GM12878 (cell line): ENCODE measurements at regions not wholly inside any gene's neighbourhood (a gene's known extent, or its start where the extent isn't known, plus 50 kb on each side); places are given as distances from the start of the nearest gene placed in this dataset.

Experiments
- ATAC-seq: fragments of 200-7000 bp; cut with Tn5 transposase; 3 replicates; pipeline ENCODE4 v1.9.1; 2020; ENCODE audit warnings: mild to moderate bottlenecking, moderate library complexity
- BruUV-seq: library from RNA; stranded (reverse); fragments of 400-500 nt; replicated peaks from 2 replicates; lab custom pipeline; 2021; lab: Mats Ljungman, UMichigan
- CTCF ChIA-PET: fragments of 300-600 bp; sonication (Branson Sonifier 250); formaldehyde crosslinking; extraction: SDS; loops from one replicate; lab custom pipeline; 2021; ENCODE audit warnings: inconsistent platforms; lab: Yijun Ruan, JAX
- POLR2A ChIA-PET: fragments of 350-600 bp; formaldehyde crosslinking; extraction: SDS; loops from one replicate; lab custom pipeline; 2021; ENCODE audit warnings: inconsistent platforms; lab: Charles Lee
- RAD21 ChIA-PET: fragments of 300-600 bp; sonication (Branson Sonifier 250); formaldehyde crosslinking; loops from one replicate; lab custom pipeline; 2023; ENCODE audit warnings: antibody characterized with exemption; ENCODE audit not compliant: unreplicated experiment; lab: Charles Lee
- SMC1A ChIA-PET: fragments of 300-600 bp; sonication (Branson Sonifier 250); formaldehyde crosslinking; loops from one replicate; lab custom pipeline; 2023; ENCODE audit not compliant: unreplicated experiment, uncharacterized antibody; lab: Charles Lee
- DNase-seq: peaks from one replicate; pipeline ENCODE4 v3.0.0-alpha.2; 2011; ENCODE audit warnings: low read depth, low spot score
- FAIRE-seq: peaks from 3 replicates; lab custom pipeline; 2011; peaks lifted over from hg19 to GRCh38; lab: Jason Lieb, UNC
- H2AFZ ChIP-seq: 2 replicates; pipeline ENCODE4 v1.6.0; 2011; ENCODE audit warnings: low read depth, low read length, control low read depth; ENCODE audit not compliant: control insufficient read depth
- H3K27ac ChIP-seq: 2 replicates; pipeline ENCODE4 v1.5.1; 2011; ENCODE audit warnings: control low read depth; ENCODE audit not compliant: control insufficient read depth, insufficient read depth
- H3K27me3 ChIP-seq, 2 experiments: replicated peaks in 1 of 2; 2 replicates each; pipeline versions ENCODE4 v1.6.0 to v1.6.1; 2011; ENCODE audit warnings: low read length in 1 of 2; ENCODE audit not compliant: control insufficient read depth in 2 of 2, insufficient read depth in 2 of 2
- H3K36me3 ChIP-seq, 2 experiments: 2 replicates each; pipeline ENCODE4 v1.5.1; 2011; ENCODE audit warnings: low read length in 1 of 2; ENCODE audit not compliant: control insufficient read depth in 2 of 2, insufficient read depth in 2 of 2
- H3K4me1 ChIP-seq: 2 replicates; pipeline ENCODE4 v1.6.1; 2011; ENCODE audit warnings: mild to moderate bottlenecking, low read length, moderate library complexity, mixed read lengths; ENCODE audit not compliant: control insufficient read depth, insufficient read depth
- H3K4me2 ChIP-seq: 2 replicates; pipeline ENCODE4 v1.6.0; 2011; ENCODE audit warnings: control low read depth; ENCODE audit not compliant: control insufficient read depth, insufficient read depth
- H3K4me3 ChIP-seq: fragments of 200-600 bp; sonication (generic); 2 replicates; pipeline ENCODE4 v1.5.1; 2016
- H3K79me2 ChIP-seq: 2 replicates; pipeline ENCODE4 v1.6.0; 2011; ENCODE audit warnings: low read length; ENCODE audit not compliant: control insufficient read depth, insufficient read depth
- H3K9ac ChIP-seq: 2 replicates; pipeline ENCODE4 v1.8.0; 2011; ENCODE audit warnings: low read length, control low read depth, mixed read lengths; ENCODE audit not compliant: control insufficient read depth, insufficient read depth
- H3K9me3 ChIP-seq: replicated peaks from 3 replicates; pipeline ENCODE4 v1.5.1; 2011; ENCODE audit warnings: mild to moderate bottlenecking, low read length; ENCODE audit not compliant: control insufficient read depth, insufficient read depth
- H4K20me1 ChIP-seq: 2 replicates; pipeline ENCODE4 v1.6.0; 2011; ENCODE audit not compliant: control insufficient read depth, insufficient read depth
- ASH2L ChIP-seq: fragments of 300-600, 200-600 bp; sonication (generic); IDR thresholded peaks from 2 replicates; pipeline ENCODE4 v1.6.1; 2017; ENCODE audit warnings: low read depth, mild to moderate bottlenecking, borderline replicate concordance
- CEBPZ ChIP-seq: fragments of 150-350 bp; IDR thresholded peaks from 2 replicates; pipeline ENCODE4 v1.6.1; 2016; ENCODE audit warnings: low read depth, low read length
- E4F1 ChIP-seq: fragments of 450-650 bp; IDR thresholded peaks from 2 replicates; pipeline ENCODE4 v1.6.1; 2018; ENCODE audit warnings: borderline replicate concordance, mild to moderate bottlenecking; ENCODE audit not compliant: partially characterized antibody
- EZH2 ChIP-seq: IDR thresholded peaks from 2 replicates; pipeline ENCODE4 v1.6.1; 2012; ENCODE audit warnings: low read depth, mild to moderate bottlenecking, control low read depth, inconsistent platforms, low read length, borderline replicate concordance; ENCODE audit not compliant: control insufficient read depth
- MYB ChIP-seq: fragments of 150-350 bp; IDR thresholded peaks from 2 replicates; pipeline ENCODE4 v1.6.1; 2014; ENCODE audit warnings: mild to moderate bottlenecking, low read depth, low read length, borderline replicate concordance
- POU2F2 ChIP-seq: IDR thresholded peaks from 3 replicates; pipeline ENCODE4 v1.6.1; 2011; ENCODE audit warnings: low read depth, mild to moderate bottlenecking, low read length, borderline replicate concordance
- RBBP5 ChIP-seq: fragments of 200-600 bp; sonication (generic); conservative IDR thresholded peaks from 2 replicates; pipeline ENCODE4 v1.6.1; 2016
- SMAD5 ChIP-seq: IDR thresholded peaks from 2 replicates; pipeline ENCODE4 v1.6.1; 2016; ENCODE audit warnings: antibody characterized with exemption, low read depth
- STAT1 ChIP-seq: fragments of 450-650 bp; conservative IDR thresholded peaks from 2 replicates; pipeline ENCODE4 v1.6.1; 2014; ENCODE audit warnings: antibody characterized with exemption, mild to moderate bottlenecking
- ZBED1 ChIP-seq: IDR thresholded peaks from 2 replicates; pipeline ENCODE4 v1.6.1; 2016; ENCODE audit warnings: borderline replicate concordance
- WGBS: methylation state at CpG from one replicate; pipeline ENCODE4 v1.1.6; 2016; ENCODE audit warnings: low lambda C conversion rate; ENCODE audit not compliant: insufficient replicate concordance, insufficient coverage; ENCODE audit errors: missing lambda C conversion rate; 5-methylcytosine and 5-hydroxymethylcytosine counted together
- in situ Hi-C: fragments of 300-500 bp; cut with MboI; formaldehyde crosslinking; loops from 9 replicates; pipeline ENCODE4 v1.14.3; 2018; ENCODE audit warnings: mixed read lengths
- intact Hi-C: fragments of 100-400 bp; cut with micrococcal nuclease; formaldehyde crosslinking; loops from one replicate; pipeline ENCODE4 v1.14.2; 2022; ENCODE audit not compliant: unreplicated experiment

- TF ChIP-seq E4F1 (no peak), RBBP5 (no peak), ASH2L (no peak), SMAD5 (no peak), STAT1 (0 out of 2 replicates have a peak, but pooled peaks have one; percentile 14), ZBED1 (peak; percentile 94), MYB (peak; percentile 50)
Observed at GRCh38 chr21:36535618-36536241, 55.8 kb upstream of the CLDN14 start (continued).

- BruUV-seq: no TSS peak
- Histone ChIP-seq H3K4me1 (peaks cover 40% of the 10 kb centered on the region), H3K4me3 (no peak overlapping the region), H3K79me2 (peaks cover 41% of the 10 kb centered on the region), H2AFZ (no peak overlapping the region), H3K27me3 (no peaks in the 10 kb centered on the region), H3K36me3 (0 out of 4 replicates have a peak, but pooled peaks cover 0 to 3% of the 10 kb centered on the region in 2 experiments), H4K20me1 (no peaks in the 10 kb centered on the region), H3K27ac (peak overlapping the region; percentile 59), H3K9ac (no peak overlapping the region), H3K9me3 (no peaks in the 10 kb centered on the region), H3K4me2 (no peak overlapping the region; the same call in 1 of the 2 replicates)
- in situ Hi-C loops (no loop called here), intact Hi-C loops (no loop called here)
- ChIA-PET SMC1A (interaction anchor here (6.6 to 7.3 kb wide), 2 partner anchors 22 to 34 kb away, joined by 129 to 231 read pairs; no protein-coding TSS in a partner anchor), CTCF (interaction anchor here (0.7 to 0.9 kb wide), 4 partner anchors 9 to 117 kb away, joined by 3 read pairs; no protein-coding TSS in a partner anchor), RAD21 (interaction anchor here (4.0 to 6.6 kb wide), 2 partner anchors 22 to 33 kb away, joined by 51 to 189 read pairs; no protein-coding TSS in a partner anchor), POLR2A (interaction anchor here (1.5 to 6.6 kb wide), 2 partner anchors 22 to 30 kb away, joined by 3 to 146 read pairs; no protein-coding TSS in a partner anchor)
- no peak for TF ChIP-seq POU2F2
- no peak for TF ChIP-seq CEBPZ
- TF ChIP-seq EZH2: no peak
- DNase-seq (no peak), ATAC-seq (no peak), FAIRE-seq (no peak)
- WGBS: over 99% methylated on average over 11 of the region's 11 CpGs
Observed at GRCh38 chr21:36538761-36539160, 58.8 kb upstream of the CLDN14 start.
